Retinal pigment epithelial cell (primary cell): ENCODE measurements at regions not wholly inside any gene's neighbourhood (a gene's known extent, or its start where the extent isn't known, plus 50 kb on each side); places are given as distances from the start of the nearest gene placed in this dataset.

ENCODE experiments used
- DNase-seq: peaks from one replicate; pipeline ENCODE4 v3.0.0-alpha.2; 2010; ENCODE audit warnings: low read depth
- H3K4me3 ChIP-seq: 2 replicates; pipeline ENCODE4 v1.5.1; 2011; ENCODE audit warnings: mild to moderate bottlenecking, low read length, control low read depth, moderate library complexity
- CTCF ChIP-seq: conservative IDR thresholded peaks from 2 replicates; pipeline ENCODE4 v1.5.1; 2011; ENCODE audit warnings: low read depth, low read length, control low read depth, inconsistent platforms

- TF ChIP-seq CTCF: no peak
- no peak overlapping the region for H3K4me3 ChIP-seq
- no peak for DNase-seq
These were observed 105.1 kb upstream of the MXRA5 start for GRCh38 chrX:3451571-3451970.

DNA sequence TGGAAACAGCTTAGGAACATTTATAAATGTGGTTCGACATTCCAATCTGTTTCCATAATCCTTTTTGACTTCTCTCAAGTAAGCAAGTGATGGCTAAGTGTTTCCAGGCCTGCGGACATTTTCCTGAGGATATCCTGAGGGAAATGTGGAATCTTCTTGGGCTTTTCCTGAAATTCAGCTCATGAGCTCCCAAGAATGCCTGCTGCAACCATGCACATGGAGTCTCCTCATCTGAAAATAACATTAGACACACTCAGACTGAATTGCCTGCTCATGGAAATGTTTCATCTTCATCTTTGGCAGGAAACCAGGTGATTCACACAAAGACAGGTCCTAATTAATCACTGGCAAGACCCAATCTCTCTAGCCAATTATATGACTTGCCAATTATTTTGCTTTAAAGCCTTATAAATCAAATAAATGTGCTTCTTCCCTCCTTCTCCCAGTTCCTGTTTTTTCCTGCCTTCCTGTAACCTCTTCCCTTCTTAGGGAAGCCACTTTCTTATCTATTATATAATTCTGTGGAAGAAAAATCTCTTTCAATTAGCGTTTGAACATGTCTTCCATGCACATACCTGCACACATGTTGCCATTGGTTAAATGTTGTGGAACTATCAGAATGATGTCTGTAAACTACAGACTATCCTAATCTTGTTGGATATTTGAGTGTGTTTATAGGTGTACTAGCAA lies 104.6 kb upstream of the MXRA5 start:
- no peak for TF ChIP-seq CTCF
- no peak for DNase-seq
- H3K4me3 ChIP-seq: no peak overlapping the region

DNA sequence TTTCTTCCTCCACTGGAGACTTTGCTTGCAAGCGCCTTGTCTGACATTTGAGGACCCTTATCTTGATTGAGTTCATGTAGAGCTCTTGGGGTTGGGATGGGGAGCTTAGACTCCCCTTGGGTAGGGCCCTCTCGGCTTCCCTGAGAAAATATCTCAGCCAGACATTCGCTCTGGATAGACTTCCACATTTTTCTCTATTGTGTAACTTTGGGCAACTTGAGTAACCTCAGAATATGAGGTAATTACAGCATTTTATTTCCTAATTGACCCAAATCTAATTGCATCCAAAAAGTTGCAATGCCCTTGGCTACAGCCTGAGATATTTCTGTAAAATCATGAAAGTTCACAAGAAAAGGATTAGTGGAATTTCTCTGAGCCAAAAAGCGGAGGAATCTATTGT lies 102.8 kb upstream of the MXRA5 start:
- TF ChIP-seq CTCF: no peak
- DNase-seq: no peak
- H3K4me3 ChIP-seq: no peak overlapping the region

- no peak for TF ChIP-seq CTCF
- DNase-seq: no peak
- H3K4me3 ChIP-seq: no peak overlapping the region
These were observed 102.1 kb upstream of the MXRA5 start for GRCh38 chrX:3448563-3448962.

- TF ChIP-seq CTCF: no peak
- H3K4me3 ChIP-seq: no peak overlapping the region
- no peak for DNase-seq
These were observed 99.5 kb upstream of the MXRA5 start for GRCh38 chrX:3445806-3446490.

DNA sequence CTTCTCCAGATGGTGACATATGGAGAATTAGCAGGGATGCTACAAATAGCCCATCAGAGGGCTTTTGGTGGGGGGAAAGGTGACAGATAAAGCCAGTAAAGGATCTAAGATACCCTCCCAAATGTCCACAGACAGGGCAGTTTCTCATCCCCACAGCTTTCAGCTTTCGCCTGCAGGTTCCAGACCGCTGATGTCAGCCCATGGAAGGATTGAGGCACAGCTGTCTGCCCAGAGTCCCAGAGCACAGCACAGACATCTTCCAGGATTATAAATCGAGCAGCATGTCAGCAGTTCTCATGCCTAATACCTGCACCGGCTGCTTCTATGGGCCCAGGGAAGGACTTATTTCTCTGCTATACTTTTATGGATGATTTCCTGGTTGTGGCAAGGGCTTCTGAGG lies 96.7 kb upstream of the MXRA5 start:
- no peak for TF ChIP-seq CTCF
- no peak for DNase-seq

GRCh38 chrX:3442691-3443090 lies 96.2 kb upstream of the MXRA5 start:
- no peak for DNase-seq
- TF ChIP-seq CTCF: no peak
- no peak overlapping the region for H3K4me3 ChIP-seq

More for the DNA sequence above, 96.7 kb upstream of the MXRA5 start:
- H3K4me3 ChIP-seq: no peak overlapping the region
